CD4-positive, alpha-beta T cell (primary cell): ENCODE measurements at regions not wholly inside any gene's neighbourhood (a gene's known extent, or its start where the extent isn't known, plus 50 kb on each side); places are given as distances from the start of the nearest gene placed in this dataset.

Source experiments
- ATAC-seq: fragments of 200-7000 bp; cut with Tn5 transposase; one replicate; pipeline ENCODE4 v1.10.0; 2022; ENCODE audit warnings: mild to moderate bottlenecking; ENCODE audit not compliant: poor library complexity
- CTCF ChIA-PET: fragments of 350-600 bp; sonication (Branson Sonifier 250); formaldehyde crosslinking; loops from one replicate; lab custom pipeline; 2021; ENCODE audit warnings: antibody characterized with exemption, inconsistent platforms; lab: Charles Lee
- POLR2A ChIA-PET: fragments of 350-600 bp; sonication (Branson Sonifier 250); formaldehyde crosslinking; loops from one replicate; lab custom pipeline; 2021; ENCODE audit warnings: antibody characterized with exemption, inconsistent platforms; lab: Charles Lee
- DNase-seq, 14 experiments: peaks; one replicate each; pipeline ENCODE4 v3.0.0-alpha.2; 2013 to 2020; ENCODE audit warnings: mixed read lengths in 2 of 14
- H3K27ac ChIP-seq, 2 donors: one replicate each; pipeline versions ENCODE4 v1.5.1 to v1.7.0; 2013; ENCODE audit warnings: low read length in 2 of 2, low read depth in 1 of 2, mild to moderate bottlenecking in 1 of 2
- H3K27me3 ChIP-seq, 2 experiments: 1 replicate in 1 of 2; 2 replicates in 1 of 2; pipeline versions ENCODE4 v1.6.1 to v1.7.0; 2013; ENCODE audit warnings: low read length in 2 of 2, control low read depth in 1 of 2, mild to moderate bottlenecking in 1 of 2, moderate library complexity in 1 of 2; ENCODE audit not compliant: insufficient read depth in 2 of 2, control insufficient read depth in 1 of 2
- H3K36me3 ChIP-seq: one replicate; pipeline ENCODE4 v1.6.1; 2013; ENCODE audit warnings: low read length, control low read depth; ENCODE audit not compliant: insufficient read depth
- H3K4me1 ChIP-seq: one replicate; pipeline ENCODE4 v1.6.1; 2013; ENCODE audit warnings: low read length, control low read depth; ENCODE audit not compliant: insufficient read depth
- H3K4me3 ChIP-seq: one replicate; pipeline ENCODE4 v1.5.1; 2013; ENCODE audit warnings: mild to moderate bottlenecking, low read length, moderate library complexity
- H3K9me3 ChIP-seq, 2 experiments: 1 replicate in 1 of 2; 2 replicates in 1 of 2; pipeline versions ENCODE4 v1.6.1 to v1.7.0; 2013; ENCODE audit warnings: low read length in 2 of 2, mild to moderate bottlenecking in 2 of 2, control low read depth in 1 of 2, moderate library complexity in 1 of 2; ENCODE audit not compliant: control insufficient read depth in 1 of 2, insufficient read depth in 1 of 2
- H3K27ac Mint-ChIP-seq: one replicate; pipeline ENCODE4 v1.8.0; 2020; ENCODE audit warnings: mixed read lengths
- H3K27me3 Mint-ChIP-seq: one replicate; pipeline ENCODE4 v1.8.0; 2021; ENCODE audit warnings: mixed read lengths
- H3K36me3 Mint-ChIP-seq: one replicate; pipeline ENCODE4 v1.8.0; 2021; ENCODE audit warnings: low read depth, mixed read lengths
- H3K4me1 Mint-ChIP-seq: one replicate; pipeline ENCODE4 v1.8.0; 2021; ENCODE audit warnings: low read depth, mixed read lengths
- H3K4me3 Mint-ChIP-seq: one replicate; pipeline ENCODE4 v1.8.0; 2020; ENCODE audit warnings: mild to moderate bottlenecking, mixed read lengths
- H3K9me3 Mint-ChIP-seq: one replicate; pipeline ENCODE4 v1.8.0; 2020; ENCODE audit warnings: mixed read lengths
- intact Hi-C, 2 experiments: fragments of 100-400 bp; cut with DNase I in 1 of 2; cut with micrococcal nuclease in 1 of 2; formaldehyde crosslinking; loops; one replicate each; pipeline versions ENCODE4 v1.15.1 to v1.9.0; 2023 to 2025; cut with DNase I, micrococcal nuclease
- TF ChIP-seq, protein P1 (sequence below): fragments of 200-600 bp; IDR thresholded peaks from one replicate; pipeline ENCODE4 v1.8.0; 2022; ENCODE audit warnings: antibody characterized with exemption, mild to moderate bottlenecking

- Mint-ChIP-seq H3K4me1 (no peaks in the 10 kb centered on the region), H3K27ac (no peak overlapping the region), H3K27me3 (no peaks in the 10 kb centered on the region), H3K9me3 (no peaks in the 10 kb centered on the region), H3K36me3 (no peaks in the 10 kb centered on the region), H3K4me3 (no peak overlapping the region)
- intact Hi-C loops = loop anchor here in 1 of 2 experiments (10.0 kb wide), 1 partner anchor 1049 kb away; no protein-coding TSS in a partner anchor
- no peaks in the 10 kb centered on the region for H3K9me3 ChIP-seq
- H3K4me3 ChIP-seq = no peak overlapping the region
- no peak overlapping the region for H3K27ac ChIP-seq
- ChIA-PET CTCF (interaction anchor here (0.7 to 1.5 kb wide), 4 partner anchors 9 to 1478 kb away, joined by 3 to 22 read pairs (median 4); no protein-coding TSS in a partner anchor), POLR2A (no interaction called here)
- no peaks in the 10 kb centered on the region for H3K4me1 ChIP-seq
- DNase-seq (peak in 5 of 14 experiments; percentile 11 to 65 (median 39)), ATAC-seq (no peak)
- H3K36me3 ChIP-seq = no peaks in the 10 kb centered on the region
- TF ChIP-seq, protein P1, sequence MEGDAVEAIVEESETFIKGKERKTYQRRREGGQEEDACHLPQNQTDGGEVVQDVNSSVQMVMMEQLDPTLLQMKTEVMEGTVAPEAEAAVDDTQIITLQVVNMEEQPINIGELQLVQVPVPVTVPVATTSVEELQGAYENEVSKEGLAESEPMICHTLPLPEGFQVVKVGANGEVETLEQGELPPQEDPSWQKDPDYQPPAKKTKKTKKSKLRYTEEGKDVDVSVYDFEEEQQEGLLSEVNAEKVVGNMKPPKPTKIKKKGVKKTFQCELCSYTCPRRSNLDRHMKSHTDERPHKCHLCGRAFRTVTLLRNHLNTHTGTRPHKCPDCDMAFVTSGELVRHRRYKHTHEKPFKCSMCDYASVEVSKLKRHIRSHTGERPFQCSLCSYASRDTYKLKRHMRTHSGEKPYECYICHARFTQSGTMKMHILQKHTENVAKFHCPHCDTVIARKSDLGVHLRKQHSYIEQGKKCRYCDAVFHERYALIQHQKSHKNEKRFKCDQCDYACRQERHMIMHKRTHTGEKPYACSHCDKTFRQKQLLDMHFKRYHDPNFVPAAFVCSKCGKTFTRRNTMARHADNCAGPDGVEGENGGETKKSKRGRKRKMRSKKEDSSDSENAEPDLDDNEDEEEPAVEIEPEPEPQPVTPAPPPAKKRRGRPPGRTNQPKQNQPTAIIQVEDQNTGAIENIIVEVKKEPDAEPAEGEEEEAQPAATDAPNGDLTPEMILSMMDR = peak; percentile 88
- no peaks in the 10 kb centered on the region for H3K27me3 ChIP-seq
These were observed 143.0 kb upstream of the DDHD1 start for GRCh38 chr14:53295985-53296582.

GRCh38 chr14:53295372-53295771 lies 142.2 kb upstream of the DDHD1 start:
- ChIA-PET CTCF (interaction anchor here (0.7 to 1.5 kb wide), 4 partner anchors 10 to 1479 kb away, joined by 3 to 22 read pairs (median 4); no protein-coding TSS in a partner anchor), POLR2A (no interaction called here)
- Histone ChIP-seq H3K36me3 (no peaks in the 10 kb centered on the region), H3K27ac (no peak overlapping the region), H3K9me3 (no peaks in the 10 kb centered on the region), H3K4me1 (no peaks in the 10 kb centered on the region), H3K27me3 (no peaks in the 10 kb centered on the region), H3K4me3 (no peak overlapping the region)
- Mint-ChIP-seq H3K36me3 (no peaks in the 10 kb centered on the region), H3K4me3 (no peak overlapping the region), H3K4me1 (no peaks in the 10 kb centered on the region), H3K9me3 (no peaks in the 10 kb centered on the region), H3K27ac (no peak overlapping the region), H3K27me3 (no peaks in the 10 kb centered on the region)
- TF ChIP-seq, protein P1 = no peak
- no peak for ATAC-seq
- intact Hi-C loops = loop anchor here in 1 of 2 experiments (10.0 kb wide), 1 partner anchor 1049 kb away; no protein-coding TSS in a partner anchor
- DNase-seq = no peak

GRCh38 chr14:53286301-53286700 lies 133.2 kb upstream of the DDHD1 start:
- H3K4me3 ChIP-seq = no peak overlapping the region
- ChIA-PET CTCF (no interaction called here), POLR2A (no interaction called here)
- TF ChIP-seq, protein P1 = no peak
- no peaks in the 10 kb centered on the region for H3K9me3 ChIP-seq
- Mint-ChIP-seq H3K27me3 (no peaks in the 10 kb centered on the region), H3K4me3 (no peak overlapping the region), H3K27ac (no peak overlapping the region), H3K4me1 (no peaks in the 10 kb centered on the region), H3K9me3 (no peaks in the 10 kb centered on the region), H3K36me3 (no peaks in the 10 kb centered on the region)
- ATAC-seq (no peak), DNase-seq (no peak)
- H3K27ac ChIP-seq = no peak overlapping the region
- no peaks in the 10 kb centered on the region for H3K4me1 ChIP-seq
- no peaks in the 10 kb centered on the region for H3K36me3 ChIP-seq
- intact Hi-C loops = no loop called here
- no peaks in the 10 kb centered on the region for H3K27me3 ChIP-seq
